ENCODE measurements at regions not wholly inside any gene's neighbourhood (a gene's known extent, or its start where the extent isn't known, plus 50 kb on each side); places are given as distances from the start of the nearest gene placed in this dataset.

- no peak for TF ChIP-seq POLR2A (IDR thresholded peaks at IDR 0.05; ENCODE audit: low read length)
- no peak for TF ChIP-seq GATA1 (IDR thresholded peaks at IDR 0.05; ENCODE audit: low read depth, low read length)
These were observed 608.1 kb downstream of the HACE1 start for GRCh38 chr6:104251651-104252050.
